ENCODE measurements at regions not wholly inside any gene's neighbourhood (a gene's known extent, or its start where the extent isn't known, plus 50 kb on each side); places are given as distances from the start of the nearest gene placed in this dataset.
A peak's percentile ranks its signal among the peaks of the same experiment; 100 is the strongest.

DNA sequence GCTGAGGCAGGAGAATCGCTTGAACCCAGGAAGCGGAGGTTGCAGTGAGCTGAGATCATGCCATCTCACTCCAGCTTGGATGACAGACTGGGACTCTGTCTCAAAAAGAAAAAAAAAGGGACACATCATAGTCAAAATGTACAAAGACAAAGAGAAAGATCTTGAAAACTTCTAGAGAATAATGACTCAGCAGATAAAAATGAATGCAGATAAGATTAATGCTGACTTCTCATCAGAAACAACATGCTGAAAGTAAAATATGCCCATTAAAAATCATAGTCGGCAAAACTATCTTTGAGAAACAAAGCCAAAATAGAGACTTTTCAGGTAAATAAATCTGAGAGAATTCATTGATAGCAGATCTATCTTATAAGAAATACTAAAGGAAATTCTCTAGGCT is 271.1 kb upstream of the GPR149 start:
- CTCF ChIA-PET = no interaction called here
- no peaks in the 10 kb centered on the region for H3K36me3 Mint-ChIP-seq
- no peak for ATAC-seq
- TF ChIP-seq GTF2I (CRISPR knock-in tag; conservative IDR thresholded peaks at IDR 0.05) = no peak
- TF ChIP-seq, protein P1, sequence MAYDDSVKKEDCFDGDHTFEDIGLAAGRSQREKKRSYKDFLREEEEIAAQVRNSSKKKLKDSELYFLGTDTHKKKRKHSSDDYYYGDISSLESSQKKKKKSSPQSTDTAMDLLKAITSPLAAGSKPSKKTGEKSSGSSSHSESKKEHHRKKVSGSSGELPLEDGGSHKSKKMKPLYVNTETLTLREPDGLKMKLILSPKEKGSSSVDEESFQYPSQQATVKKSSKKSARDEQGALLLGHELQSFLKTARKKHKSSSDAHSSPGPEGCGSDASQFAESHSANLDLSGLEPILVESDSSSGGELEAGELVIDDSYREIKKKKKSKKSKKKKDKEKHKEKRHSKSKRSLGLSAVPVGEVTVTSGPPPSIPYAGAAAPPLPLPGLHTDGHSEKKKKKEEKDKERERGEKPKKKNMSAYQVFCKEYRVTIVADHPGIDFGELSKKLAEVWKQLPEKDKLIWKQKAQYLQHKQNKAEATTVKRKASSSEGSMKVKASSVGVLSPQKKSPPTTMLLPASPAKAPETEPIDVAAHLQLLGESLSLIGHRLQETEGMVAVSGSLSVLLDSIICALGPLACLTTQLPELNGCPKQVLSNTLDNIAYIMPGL (CRISPR knock-in tag; IDR thresholded peaks at IDR 0.05) = no peak
- TF ChIP-seq, protein P2, sequence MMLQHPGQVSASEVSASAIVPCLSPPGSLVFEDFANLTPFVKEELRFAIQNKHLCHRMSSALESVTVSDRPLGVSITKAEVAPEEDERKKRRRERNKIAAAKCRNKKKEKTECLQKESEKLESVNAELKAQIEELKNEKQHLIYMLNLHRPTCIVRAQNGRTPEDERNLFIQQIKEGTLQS (CRISPR knock-in tag; conservative IDR thresholded peaks at IDR 0.05) = no peak
- TF ChIP-seq SMAD3 (CRISPR knock-in tag; IDR thresholded peaks at IDR 0.05; ENCODE audit: borderline replicate concordance) = no peak
- TF ChIP-seq, protein P3, sequence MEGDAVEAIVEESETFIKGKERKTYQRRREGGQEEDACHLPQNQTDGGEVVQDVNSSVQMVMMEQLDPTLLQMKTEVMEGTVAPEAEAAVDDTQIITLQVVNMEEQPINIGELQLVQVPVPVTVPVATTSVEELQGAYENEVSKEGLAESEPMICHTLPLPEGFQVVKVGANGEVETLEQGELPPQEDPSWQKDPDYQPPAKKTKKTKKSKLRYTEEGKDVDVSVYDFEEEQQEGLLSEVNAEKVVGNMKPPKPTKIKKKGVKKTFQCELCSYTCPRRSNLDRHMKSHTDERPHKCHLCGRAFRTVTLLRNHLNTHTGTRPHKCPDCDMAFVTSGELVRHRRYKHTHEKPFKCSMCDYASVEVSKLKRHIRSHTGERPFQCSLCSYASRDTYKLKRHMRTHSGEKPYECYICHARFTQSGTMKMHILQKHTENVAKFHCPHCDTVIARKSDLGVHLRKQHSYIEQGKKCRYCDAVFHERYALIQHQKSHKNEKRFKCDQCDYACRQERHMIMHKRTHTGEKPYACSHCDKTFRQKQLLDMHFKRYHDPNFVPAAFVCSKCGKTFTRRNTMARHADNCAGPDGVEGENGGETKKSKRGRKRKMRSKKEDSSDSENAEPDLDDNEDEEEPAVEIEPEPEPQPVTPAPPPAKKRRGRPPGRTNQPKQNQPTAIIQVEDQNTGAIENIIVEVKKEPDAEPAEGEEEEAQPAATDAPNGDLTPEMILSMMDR (IDR thresholded peaks at IDR 0.05) = no peak
- TF ChIP-seq, protein P4, sequence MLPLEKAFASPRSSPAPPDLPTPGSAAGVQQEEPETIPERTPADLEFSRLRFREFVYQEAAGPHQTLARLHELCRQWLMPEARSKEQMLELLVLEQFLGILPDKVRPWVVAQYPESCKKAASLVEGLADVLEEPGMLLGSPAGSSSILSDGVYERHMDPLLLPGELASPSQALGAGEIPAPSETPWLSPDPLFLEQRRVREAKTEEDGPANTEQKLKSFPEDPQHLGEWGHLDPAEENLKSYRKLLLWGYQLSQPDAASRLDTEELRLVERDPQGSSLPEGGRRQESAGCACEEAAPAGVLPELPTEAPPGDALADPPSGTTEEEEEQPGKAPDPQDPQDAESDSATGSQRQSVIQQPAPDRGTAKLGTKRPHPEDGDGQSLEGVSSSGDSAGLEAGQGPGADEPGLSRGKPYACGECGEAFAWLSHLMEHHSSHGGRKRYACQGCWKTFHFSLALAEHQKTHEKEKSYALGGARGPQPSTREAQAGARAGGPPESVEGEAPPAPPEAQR (CRISPR knock-in tag; IDR thresholded peaks at IDR 0.05) = no peak
- TF ChIP-seq TCF7 (CRISPR knock-in tag; IDR thresholded peaks at IDR 0.05; ENCODE audit: low read depth) = no peak
- TF ChIP-seq ZNF423 (CRISPR knock-in tag; IDR thresholded peaks at IDR 0.05) = no peak
- no peak for TF ChIP-seq CBFB (CRISPR knock-in tag; IDR thresholded peaks at IDR 0.05; ENCODE audit: low read depth)
- TF ChIP-seq, protein P5, sequence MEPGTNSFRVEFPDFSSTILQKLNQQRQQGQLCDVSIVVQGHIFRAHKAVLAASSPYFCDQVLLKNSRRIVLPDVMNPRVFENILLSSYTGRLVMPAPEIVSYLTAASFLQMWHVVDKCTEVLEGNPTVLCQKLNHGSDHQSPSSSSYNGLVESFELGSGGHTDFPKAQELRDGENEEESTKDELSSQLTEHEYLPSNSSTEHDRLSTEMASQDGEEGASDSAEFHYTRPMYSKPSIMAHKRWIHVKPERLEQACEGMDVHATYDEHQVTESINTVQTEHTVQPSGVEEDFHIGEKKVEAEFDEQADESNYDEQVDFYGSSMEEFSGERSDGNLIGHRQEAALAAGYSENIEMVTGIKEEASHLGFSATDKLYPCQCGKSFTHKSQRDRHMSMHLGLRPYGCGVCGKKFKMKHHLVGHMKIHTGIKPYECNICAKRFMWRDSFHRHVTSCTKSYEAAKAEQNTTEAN (CRISPR knock-in tag; IDR thresholded peaks at IDR 0.05) = no peak
- no peak for DNase-seq (ENCODE audit: low spot score)
- POLR2A ChIA-PET = no interaction called here
- H3K4me1 Mint-ChIP-seq = peaks cover 11% of the 10 kb centered on the region
- no peak overlapping the region for H3K27ac Mint-ChIP-seq
- H3K9me3 Mint-ChIP-seq = no peaks in the 10 kb centered on the region
- H3K4me3 Mint-ChIP-seq = no peak overlapping the region
- H3K27me3 Mint-ChIP-seq (ENCODE audit: low read depth) = no peaks in the 10 kb centered on the region

DNA sequence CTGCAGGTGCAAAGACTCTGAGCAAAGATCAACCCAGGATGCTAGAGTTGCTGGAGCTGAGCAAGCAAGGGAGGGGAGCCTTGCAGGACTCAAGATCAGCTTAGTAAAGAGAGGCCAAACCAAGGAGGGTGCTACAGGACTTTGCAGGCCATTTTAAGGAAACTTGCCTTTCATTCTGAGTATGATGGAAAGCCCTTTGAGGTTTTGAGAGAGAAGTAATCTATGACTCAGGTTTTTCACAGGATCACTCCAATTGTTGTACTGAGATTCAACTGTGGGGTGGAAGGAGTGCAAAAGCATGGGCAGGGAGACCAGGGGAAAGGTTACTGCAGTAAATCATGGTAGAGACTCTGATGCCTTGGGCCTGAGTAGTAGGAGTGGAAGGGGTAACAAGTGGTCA is 260.4 kb upstream of the GPR149 start:
- Mint-ChIP-seq H3K4me3 (no peak overlapping the region), H3K9me3 (peaks cover 5% of the 10 kb centered on the region; the same call in 1 of the 2 replicates), H3K36me3 (no peaks in the 10 kb centered on the region), H3K27ac (no peak overlapping the region), H3K4me1 (peaks cover 10% of the 10 kb centered on the region), H3K27me3 (ENCODE audit: low read depth) (no peaks in the 10 kb centered on the region)
- ChIA-PET CTCF (no interaction called here), POLR2A (no interaction called here)
- TF ChIP-seq, protein P6, sequence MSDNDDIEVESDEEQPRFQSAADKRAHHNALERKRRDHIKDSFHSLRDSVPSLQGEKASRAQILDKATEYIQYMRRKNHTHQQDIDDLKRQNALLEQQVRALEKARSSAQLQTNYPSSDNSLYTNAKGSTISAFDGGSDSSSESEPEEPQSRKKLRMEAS (CRISPR knock-in tag; IDR thresholded peaks at IDR 0.05) = no peak
- no peak for TF ChIP-seq NFATC4 (CRISPR knock-in tag; IDR thresholded peaks at IDR 0.05)
- DNase-seq (ENCODE audit: low spot score) = no peak
- ATAC-seq = no peak; the same call in 1 of the 2 replicates

DNA sequence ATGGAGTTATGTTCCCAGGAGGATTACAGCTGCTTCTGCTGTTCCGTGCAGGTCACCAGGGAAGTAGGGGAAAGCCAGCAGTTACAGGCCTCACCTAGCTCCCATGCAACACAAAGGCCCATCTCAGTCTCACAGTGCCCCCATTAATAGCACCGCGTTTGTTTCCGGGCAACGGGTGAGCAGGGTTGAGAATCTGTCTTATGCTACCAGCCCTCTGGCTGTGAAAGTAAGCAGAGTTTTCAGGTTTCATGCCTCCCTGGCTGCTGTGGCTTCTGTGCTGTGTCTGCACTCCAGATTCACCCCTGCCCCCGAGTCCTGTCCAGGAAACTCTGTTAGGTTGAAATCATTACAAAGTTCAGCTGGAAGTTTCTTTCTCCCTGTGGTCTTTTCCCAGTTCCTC is 254.4 kb upstream of the GPR149 start:
- ChIA-PET POLR2A (no interaction called here), CTCF (interaction anchor here (0.6 to 1.1 kb wide), 5 partner anchors 42 to 279 kb away, joined by 3 to 4 read pairs (median 3); no protein-coding TSS in a partner anchor)
- Mint-ChIP-seq H3K9me3 (peaks cover 8% of the 10 kb centered on the region; the same call in 1 of the 2 replicates), H3K4me1 (peaks cover 13% of the 10 kb centered on the region), H3K4me3 (no peak overlapping the region), H3K27ac (no peak overlapping the region), H3K27me3 (ENCODE audit: low read depth) (no peaks in the 10 kb centered on the region), H3K36me3 (no peaks in the 10 kb centered on the region)
- no peak for TF ChIP-seq ZNF416 (CRISPR knock-in tag; IDR thresholded peaks at IDR 0.05)
- TF ChIP-seq SP1 (CRISPR knock-in tag; conservative IDR thresholded peaks at IDR 0.05) = no peak
- TF ChIP-seq, protein P2 (CRISPR knock-in tag; conservative IDR thresholded peaks at IDR 0.05) = no peak
- TF ChIP-seq, protein P7, sequence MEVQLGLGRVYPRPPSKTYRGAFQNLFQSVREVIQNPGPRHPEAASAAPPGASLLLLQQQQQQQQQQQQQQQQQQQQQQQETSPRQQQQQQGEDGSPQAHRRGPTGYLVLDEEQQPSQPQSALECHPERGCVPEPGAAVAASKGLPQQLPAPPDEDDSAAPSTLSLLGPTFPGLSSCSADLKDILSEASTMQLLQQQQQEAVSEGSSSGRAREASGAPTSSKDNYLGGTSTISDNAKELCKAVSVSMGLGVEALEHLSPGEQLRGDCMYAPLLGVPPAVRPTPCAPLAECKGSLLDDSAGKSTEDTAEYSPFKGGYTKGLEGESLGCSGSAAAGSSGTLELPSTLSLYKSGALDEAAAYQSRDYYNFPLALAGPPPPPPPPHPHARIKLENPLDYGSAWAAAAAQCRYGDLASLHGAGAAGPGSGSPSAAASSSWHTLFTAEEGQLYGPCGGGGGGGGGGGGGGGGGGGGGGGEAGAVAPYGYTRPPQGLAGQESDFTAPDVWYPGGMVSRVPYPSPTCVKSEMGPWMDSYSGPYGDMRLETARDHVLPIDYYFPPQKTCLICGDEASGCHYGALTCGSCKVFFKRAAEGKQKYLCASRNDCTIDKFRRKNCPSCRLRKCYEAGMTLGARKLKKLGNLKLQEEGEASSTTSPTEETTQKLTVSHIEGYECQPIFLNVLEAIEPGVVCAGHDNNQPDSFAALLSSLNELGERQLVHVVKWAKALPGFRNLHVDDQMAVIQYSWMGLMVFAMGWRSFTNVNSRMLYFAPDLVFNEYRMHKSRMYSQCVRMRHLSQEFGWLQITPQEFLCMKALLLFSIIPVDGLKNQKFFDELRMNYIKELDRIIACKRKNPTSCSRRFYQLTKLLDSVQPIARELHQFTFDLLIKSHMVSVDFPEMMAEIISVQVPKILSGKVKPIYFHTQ (CRISPR knock-in tag; IDR thresholded peaks at IDR 0.05) = no peak
- TF ChIP-seq NR2C2 (CRISPR knock-in tag; IDR thresholded peaks at IDR 0.05) = no peak
- TF ChIP-seq ZNF423 (CRISPR knock-in tag; IDR thresholded peaks at IDR 0.05) = no peak
- no peak for TF ChIP-seq ZBTB21 (CRISPR knock-in tag; IDR thresholded peaks at IDR 0.05; ENCODE audit: borderline replicate concordance)
- no peak for TF ChIP-seq CREB1 (CRISPR knock-in tag; IDR thresholded peaks at IDR 0.05)
- TF ChIP-seq, protein P8, sequence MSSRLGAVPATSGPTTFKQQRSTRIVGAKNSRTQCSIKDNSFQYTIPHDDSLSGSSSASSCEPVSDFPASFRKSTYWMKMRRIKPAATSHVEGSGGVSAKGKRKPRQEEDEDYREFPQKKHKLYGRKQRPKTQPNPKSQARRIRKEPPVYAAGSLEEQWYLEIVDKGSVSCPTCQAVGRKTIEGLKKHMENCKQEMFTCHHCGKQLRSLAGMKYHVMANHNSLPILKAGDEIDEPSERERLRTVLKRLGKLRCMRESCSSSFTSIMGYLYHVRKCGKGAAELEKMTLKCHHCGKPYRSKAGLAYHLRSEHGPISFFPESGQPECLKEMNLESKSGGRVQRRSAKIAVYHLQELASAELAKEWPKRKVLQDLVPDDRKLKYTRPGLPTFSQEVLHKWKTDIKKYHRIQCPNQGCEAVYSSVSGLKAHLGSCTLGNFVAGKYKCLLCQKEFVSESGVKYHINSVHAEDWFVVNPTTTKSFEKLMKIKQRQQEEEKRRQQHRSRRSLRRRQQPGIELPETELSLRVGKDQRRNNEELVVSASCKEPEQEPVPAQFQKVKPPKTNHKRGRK (CRISPR knock-in tag; IDR thresholded peaks at IDR 0.05; ENCODE audit: borderline replicate concordance) = no peak
- no peak for DNase-seq (ENCODE audit: low spot score)
- peak; percentile 66 for ATAC-seq

All from WTC11 (cell line).